ENCODE measurements at regions not wholly inside any gene's neighbourhood (a gene's known extent, or its start where the extent isn't known, plus 50 kb on each side); places are given as distances from the start of the nearest gene placed in this dataset.

- TF ChIP-seq CTCF (IDR thresholded peaks at IDR 0.05), result no peak
- TF ChIP-seq POLR2A (IDR thresholded peaks at IDR 0.05), result no peak
- no peak for TF ChIP-seq POLR2AphosphoS5 (IDR thresholded peaks at IDR 0.05)
- no peak for TF ChIP-seq EP300 (IDR thresholded peaks at IDR 0.05)
Observed at GRCh38 chr21:43352154-43352537, 74.8 kb downstream of the SIK1 start.
